Suppressor macrophage treated with lipopolysaccharide for 4 hours (primary cell): ENCODE measurements at regions not wholly inside any gene's neighbourhood (a gene's known extent, or its start where the extent isn't known, plus 50 kb on each side); places are given as distances from the start of the nearest gene placed in this dataset.
"Not testable (repeated sequence)": the region's sequence is repeated elsewhere in the genome, so short reads cannot be mapped to it uniquely, and the experiment has no call there.

ENCODE experiments used
- DNase-seq: peaks from one replicate; pipeline ENCODE4 v3.0.0-alpha.2; 2020

DNA sequence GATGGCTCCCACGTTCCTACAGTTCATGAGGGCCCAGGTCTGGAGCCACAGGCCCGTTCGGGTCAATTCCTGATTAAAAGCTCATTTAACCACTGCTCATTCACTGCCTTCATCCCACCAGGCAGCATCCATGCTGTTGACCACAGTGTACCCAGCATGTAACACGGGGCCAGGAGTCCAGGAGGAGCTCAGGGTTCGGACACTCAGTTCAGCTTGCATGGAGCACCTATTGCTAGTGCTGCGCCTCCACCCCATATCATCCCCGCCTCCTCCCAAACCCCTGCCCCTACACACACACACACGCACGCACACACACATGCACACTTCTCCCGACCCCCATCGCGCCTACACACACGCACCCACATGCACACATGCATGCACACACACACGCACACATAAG lies 72.9 kb upstream of the SNTG2 start:
- no peak for DNase-seq

DNA sequence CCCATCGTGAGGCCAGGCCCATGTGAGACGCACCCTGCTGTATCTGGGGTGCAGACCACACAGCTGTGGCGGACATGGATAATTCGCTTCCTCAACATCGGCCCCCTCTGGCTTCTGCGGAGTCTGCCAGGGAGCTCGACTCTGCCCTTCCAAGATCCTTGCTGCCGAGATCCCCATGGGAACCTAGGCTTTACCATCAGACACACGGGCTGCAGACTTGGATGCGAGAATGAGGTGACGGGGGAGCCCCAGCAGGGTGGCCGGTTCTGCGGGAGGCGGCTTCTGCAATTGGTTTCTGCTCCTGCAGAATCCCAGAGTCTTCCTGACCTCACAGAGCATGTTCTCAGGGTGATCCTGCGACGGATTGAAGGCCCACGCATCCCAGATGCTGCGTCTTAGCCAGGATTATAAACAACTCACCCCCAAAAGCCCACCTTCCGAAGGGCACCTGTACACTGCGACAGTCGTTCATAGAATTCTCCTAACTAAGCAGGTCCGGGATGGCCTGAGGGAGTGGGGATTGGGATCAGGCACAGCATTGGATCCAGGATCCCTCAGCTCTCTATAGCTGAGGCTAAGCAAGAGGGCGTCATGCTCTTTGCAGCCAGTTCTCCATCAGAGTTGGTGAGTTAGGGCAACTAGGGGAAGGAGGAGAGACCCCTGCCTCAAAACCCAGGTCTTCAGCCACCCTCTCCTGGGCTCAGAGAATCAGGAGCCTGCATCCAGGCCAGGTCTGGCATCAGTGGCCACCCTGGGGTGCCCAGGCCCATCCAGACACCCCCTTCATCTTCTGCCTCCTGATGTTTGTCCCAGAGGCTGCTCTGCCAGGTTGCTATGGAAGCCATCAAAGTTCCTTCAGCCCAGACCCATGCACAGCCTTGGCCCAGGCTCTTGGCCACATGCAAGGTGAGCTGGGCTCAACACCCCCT lies 74.7 kb upstream of the SNTG2 start:
- no peak for DNase-seq

DNA sequence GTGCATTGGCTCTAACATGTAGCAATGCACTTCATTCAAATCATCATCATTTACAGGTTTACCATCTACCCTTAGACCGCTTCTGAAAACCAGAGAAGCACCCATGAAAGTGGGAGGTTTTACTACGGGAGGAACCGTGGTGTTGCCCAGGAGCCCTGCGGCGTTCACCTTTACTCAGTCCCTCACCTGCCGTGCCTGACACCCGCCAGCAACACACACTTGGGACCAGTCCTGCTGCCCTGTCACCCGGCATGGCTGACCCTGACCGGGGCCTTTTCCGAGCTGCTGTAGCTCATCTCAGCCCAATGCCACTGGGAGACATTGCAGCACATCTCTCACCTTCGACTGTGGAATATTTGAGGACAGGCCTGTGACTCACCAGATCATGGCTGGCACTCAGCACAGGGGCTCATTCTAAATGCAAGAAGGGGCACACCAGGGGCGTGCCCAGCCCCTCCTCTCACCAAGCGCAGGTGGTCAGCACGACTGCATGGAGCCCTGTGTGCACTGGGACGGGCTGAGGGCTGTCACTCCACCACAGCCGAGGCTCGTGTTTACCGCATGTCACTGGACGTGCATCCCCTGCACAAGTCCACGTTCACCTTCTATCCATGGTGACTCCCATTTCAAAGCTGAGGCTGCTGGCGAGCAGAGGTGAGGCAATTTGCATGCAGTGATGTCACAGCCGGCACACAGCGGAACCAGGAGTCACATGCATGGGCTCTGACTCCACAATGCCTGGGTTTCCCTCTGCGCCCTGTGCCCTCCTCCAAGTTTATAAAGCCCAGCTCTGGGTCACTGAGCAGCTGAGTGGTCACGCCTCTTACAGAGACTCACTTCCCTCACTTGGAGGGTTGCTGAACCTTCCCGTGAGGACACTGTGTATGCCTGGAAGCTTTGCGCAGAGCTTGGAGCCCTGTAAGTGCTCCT lies 76.7 kb upstream of the SNTG2 start:
- DNase-seq = no peak

GRCh38 chr2:873027-873426 lies 77.6 kb upstream of the SNTG2 start:
- no peak for DNase-seq

GRCh38 chr2:871926-872680 lies 78.5 kb upstream of the SNTG2 start:
- no peak for DNase-seq

DNA sequence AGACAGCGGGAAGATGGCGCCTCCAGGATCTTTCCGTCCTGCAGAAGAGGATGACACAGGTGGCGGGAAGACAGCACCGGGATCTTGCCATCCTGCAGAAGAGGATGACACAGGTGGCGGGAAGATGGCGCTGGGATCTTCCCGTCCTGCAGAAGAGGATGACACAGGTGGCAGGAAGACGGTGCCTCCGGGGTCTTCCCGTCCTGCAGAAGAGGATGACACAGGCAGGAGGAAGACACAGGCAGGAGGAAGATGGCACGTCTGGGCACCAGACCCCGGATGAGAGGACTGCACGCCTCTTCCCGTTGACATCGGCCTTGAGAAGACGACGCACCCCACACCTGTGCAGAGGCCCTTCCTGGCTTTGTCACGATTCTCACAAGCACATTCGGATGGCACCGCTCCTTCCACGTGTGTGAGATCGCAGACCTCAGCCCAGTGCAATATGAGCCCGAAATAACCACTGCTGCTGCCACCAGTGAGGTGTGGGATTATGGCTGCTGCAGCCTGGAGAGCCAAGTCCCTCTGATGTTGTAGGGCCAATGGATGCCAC lies 79.4 kb upstream of the SNTG2 start:
- no peak for DNase-seq

DNA sequence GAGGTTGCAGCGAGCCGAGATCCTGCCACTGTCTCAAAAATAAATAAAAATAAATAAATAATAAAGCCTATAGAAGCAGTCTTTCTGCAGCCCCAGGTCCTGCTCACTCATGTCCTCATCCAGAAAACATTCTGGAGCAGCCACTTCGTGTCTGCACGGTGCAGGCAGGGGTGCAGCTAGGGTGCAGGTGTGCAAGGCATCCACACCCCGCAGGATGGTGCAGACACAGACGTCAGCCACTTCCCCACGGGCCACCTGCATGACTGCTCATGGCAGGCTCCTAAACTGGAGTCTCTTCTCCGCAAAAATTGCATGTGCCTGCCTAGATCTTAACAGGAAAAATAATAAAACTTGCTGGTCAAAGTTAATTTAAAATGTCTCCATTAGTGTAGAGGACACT lies 80.2 kb upstream of the SNTG2 start:
- no peak for DNase-seq

GRCh38 chr2:869894-870293 lies 80.8 kb upstream of the SNTG2 start:
- DNase-seq = no peak

DNA sequence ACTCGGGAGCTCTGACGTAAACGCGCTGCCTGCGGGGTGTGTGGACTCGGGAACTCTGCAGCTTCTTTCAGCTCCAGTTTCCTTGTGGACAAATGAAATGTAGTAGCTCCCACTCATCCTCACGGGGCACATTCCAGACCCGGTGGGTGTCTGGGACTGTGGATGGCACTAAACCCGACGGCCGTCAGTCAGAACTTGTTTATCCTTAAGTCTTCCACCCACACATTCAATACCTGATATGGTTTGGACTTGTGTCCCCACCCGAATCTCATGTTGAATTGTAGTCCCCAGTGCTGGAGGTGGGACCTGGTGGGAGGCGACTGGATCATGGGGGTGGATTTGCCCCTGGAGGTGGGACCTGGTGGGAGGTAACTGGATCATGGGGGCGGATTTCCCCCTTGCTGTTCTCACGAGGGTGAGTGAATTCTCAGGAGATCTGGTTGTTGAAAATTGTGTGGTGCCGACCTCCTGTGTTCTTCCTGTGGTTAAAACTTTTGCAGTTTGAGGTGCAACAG lies 81.2 kb upstream of the SNTG2 start:
- no peak for DNase-seq

- not testable (repeated sequence) for DNase-seq
Measured at GRCh38 chr2:868857-869256, 81.8 kb upstream of the SNTG2 start.

DNA sequence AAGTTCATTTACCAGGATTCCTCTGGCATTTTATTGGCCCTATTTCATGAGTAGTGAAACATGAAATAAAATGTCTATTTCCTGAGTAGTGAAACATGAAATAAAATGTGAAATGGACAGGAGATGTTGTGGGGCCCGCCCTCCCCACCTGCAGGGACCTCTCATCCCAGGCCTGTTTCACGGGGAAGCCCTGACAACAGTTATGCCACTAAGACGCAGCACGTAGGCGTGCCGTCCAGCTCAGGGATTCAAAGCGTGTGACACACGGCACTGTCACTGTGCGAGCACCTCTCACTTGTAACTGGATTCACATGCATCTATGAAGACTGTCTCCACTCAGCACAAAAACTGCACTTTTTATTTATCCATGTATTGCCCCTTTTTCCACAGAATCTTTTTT lies 83.4 kb upstream of the SNTG2 start:
- no peak for DNase-seq

GRCh38 chr2:866887-867286 lies 83.8 kb upstream of the SNTG2 start:
- DNase-seq = no peak

- no peak for DNase-seq
Measured at GRCh38 chr2:866009-866680, 84.5 kb upstream of the SNTG2 start.

GRCh38 chr2:864501-865106 lies 86.0 kb upstream of the SNTG2 start:
- no peak for DNase-seq

GRCh38 chr2:863732-864450 lies 86.8 kb upstream of the SNTG2 start:
- DNase-seq = no peak

DNA sequence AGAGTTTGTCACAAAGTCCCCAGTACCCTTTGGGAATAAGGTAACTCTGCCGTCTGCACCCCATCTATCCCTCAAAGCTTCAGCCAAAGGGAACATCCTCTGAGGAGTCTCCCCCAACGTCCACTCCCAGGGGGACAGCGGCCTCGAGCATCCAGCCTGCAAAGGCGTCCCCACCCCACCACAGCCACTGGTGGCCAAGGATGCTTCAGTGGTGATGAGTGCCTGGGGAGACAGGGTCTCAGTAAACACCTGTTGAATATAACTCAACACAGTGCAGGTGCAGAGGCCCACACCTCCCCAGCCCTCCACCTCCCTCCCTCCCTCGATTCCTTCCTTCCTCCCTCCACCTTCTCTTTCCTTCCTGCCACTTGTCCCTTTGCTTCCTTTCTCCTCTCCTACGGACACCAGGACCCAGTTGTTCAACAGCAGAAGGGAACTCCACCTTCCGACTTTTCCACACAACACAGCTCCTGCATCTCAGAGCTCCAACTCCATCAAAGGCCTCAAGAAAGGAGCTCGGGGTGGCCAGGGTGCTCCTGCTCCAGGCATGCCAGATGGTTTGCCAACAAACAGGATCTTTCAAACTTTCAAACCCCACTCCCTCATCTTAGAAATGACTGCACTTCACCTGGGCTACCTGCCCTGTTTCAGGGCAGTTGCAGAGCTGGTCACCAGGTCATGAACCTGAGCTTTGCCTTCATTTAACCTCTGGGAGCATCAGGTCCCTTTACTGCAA lies 87.8 kb upstream of the SNTG2 start:
- DNase-seq = no peak

DNA sequence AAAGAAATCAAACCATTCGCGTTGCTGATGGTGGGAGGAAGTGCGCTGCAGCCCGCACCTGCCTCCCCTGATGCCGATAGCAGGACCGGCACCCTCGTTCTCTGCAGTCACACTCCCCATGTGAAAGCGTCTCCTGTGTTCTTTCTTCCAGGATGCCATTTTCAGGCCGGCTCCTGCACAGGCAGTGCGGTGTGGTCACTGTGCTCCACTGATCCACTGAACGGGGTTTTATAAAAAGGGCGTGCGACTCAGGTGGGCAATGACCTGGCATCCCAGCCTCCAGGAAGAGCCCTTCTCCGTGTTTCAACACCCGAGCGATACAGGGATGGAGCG lies 88.3 kb upstream of the SNTG2 start:
- no peak for DNase-seq

DNA sequence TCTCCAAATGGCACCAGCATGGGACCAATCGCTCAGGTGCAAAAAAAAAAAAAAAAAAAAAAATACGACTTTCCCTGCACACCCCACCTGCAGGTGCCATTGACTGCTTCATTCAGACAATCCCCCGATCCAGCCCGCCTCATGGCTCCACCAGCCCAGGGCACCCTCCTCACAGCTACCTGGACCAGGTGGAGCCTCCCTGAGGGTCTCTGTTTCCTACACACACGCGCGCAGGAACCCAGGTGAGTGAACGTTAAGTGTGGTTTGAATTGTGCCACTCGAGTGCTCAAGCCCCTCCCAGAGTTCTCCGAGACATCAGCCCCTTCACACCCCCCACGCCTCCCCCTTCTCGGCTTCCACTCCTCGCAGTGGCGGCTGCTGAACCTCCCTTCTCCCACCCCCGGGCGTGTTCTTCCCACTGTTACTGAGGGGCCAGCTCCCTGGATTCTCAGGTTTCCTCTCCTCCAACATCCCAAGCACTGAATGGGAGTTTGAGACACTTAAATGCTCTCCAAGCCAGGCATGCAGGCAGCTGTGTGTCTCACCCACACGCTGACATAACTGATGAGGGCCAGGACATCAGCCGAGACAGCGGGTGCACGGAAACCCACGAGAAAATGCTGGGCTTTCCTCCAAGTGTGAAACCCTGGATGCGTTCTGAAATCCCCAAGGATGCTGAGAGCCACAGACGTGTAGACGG lies 88.8 kb upstream of the SNTG2 start:
- DNase-seq = no peak

- DNase-seq = no peak
Measured at GRCh38 chr2:860259-860855, 90.3 kb upstream of the SNTG2 start.
